Stimulated activated CD4-positive, alpha-beta T cell treated with anti-CD3 and anti-CD28 coated beads, Interleukin-1b, Interleukin-23, amount 100 ng/mL, for 48 hours (primary cell): ENCODE measurements at regions not wholly inside any gene's neighbourhood (a gene's known extent, or its start where the extent isn't known, plus 50 kb on each side); places are given as distances from the start of the nearest gene placed in this dataset.

Experiments
- DNase-seq: peaks from one replicate; pipeline ENCODE4 v3.0.0-alpha.2; 2020

DNA sequence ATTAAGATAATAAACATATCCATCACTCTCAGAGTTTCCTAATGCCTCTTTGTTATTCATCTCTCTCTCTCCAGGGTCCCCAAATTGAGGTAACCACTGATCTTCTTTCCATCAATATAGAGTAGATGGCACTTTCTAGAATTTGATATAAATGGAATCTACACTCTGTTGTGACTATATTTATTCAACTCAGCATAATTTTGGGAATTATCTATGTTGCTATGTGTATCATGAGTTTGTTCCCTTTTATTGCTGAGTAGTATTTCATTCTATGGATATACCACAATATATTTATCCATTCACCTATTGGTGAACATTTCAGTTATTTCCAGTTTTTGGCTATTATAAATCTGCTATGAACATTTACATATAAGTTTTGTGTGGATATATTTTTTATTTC lies 230.7 kb downstream of the HLX start:
- no peak for DNase-seq

DNA sequence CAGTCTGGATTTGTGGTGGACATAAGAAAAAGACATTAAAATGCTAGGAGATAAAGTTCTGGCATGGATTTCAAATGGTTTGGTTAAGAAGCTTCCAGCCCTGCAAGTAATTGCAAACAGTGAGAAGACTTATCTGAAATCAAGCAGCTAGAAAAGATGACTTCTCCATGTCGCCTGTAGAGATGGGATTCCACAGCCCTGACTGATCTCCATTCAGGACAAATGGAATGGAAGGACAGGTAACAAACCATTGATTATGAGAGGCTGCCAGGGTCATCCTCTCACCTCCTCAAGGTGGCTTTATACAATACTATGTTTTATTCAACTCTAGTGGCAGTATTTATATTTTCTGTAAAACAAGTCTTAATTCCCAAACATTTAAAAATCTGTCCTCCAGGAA lies 237.9 kb downstream of the HLX start:
- no peak for DNase-seq

DNA sequence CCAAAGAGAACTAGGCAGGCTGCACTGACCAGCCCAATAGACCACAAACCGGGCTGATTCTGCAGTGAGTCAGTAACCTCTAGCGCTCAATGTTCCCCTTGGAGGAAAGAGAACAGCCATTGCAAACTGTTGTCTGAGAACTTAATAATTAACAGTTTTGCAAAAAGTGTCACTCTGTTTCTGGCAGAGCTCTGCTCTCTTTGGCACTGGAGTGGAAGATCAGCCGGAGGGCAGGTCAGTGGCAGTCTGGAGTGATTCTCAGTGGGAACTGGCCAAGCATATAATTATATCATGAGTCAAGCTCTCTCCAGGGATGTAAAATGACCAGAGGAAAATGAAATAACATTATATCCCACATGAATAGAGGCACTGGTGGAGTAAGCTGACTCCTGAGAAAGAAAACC lies 238.3 kb downstream of the HLX start:
- no peak for DNase-seq

DNA sequence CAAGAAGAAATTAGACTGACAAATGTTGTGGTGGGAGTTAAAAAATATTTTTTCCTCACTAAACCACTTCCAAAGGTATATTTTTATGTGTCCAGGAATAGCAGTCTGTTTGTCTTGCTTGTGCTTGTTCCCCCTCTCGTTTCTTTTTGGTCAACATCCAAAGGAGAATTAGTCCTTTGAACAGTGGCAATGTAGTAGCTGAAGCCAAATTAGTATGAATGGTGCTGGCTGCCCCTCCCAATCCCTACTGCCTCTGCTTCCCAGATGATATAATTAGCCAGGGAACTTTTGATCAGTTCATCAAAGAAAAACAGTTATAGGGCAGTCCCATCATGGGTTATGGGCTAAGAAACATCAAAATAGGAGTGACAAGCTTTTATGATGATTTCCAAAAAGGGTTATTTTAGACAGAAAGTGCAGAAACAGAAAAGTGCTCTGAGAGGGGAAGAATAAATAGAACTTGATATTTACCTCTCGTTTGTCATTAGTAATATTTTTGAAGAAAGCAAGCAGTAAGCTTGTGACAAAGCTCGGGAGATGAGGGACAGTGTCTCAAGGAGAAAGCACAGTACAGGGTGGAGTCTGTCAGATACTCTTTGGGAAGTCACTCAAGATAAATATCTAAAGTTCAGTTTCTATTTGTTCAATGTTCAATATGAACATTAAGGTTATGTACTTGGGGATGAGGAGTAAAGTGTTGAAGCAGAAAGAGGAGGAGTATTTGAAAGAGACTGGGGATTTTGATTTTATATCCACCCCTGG lies 239.1 kb downstream of the HLX start:
- no peak for DNase-seq

DNA sequence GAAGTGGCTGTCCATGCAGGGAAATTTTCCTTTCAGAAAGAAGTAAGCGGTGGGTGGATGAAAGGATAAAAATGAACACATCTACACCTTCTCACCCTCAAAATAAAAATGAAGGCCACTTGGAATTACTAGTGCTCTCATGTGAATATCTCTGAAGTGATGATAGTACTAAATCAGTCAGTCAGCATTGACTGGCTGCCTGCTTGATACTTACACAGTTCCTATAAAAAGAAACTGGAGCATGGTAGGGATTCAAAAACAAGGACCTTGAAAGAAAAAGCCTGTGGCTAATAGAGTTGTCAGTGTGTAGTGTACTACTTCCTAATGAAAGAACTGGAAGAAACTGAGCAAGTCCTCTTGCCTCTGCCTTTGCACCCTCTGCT lies 239.7 kb downstream of the HLX start:
- DNase-seq = no peak

DNA sequence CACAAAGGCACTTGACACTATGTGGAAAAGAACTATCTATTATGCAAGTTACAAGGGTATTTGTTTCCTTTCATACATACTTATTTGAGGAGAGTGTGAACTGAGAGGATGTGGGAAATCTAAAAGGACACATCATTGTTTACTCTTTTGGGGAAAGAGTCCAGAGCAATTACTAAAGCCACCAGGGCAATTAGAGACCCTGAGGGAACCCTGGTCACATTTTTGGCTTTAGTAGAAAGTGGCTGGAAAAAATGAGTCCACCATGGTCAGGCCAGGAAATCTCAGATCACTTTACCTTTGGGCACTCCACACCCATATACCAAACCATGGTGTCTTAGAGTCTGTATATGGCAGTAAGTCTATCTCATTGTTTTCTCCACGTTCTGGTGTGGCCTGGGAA lies 243.3 kb downstream of the HLX start:
- DNase-seq = no peak

DNA sequence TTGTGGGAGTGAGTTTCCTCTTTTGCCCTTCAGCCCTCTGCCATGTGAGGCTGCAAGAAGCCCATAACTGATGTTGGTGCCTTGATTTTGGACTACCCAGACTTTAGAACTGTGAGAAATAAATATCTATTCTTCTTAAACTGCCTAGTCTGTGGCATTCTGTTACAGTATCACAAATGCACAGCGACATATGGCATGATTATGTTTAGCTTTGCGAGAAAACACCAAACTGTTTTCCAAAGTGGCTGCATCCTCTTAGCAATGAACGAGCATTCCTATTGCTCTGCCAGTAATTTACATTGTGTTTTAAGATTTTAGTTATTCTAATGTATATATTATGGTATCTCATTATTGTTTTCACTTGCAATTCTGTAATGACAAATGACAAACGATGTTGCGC lies 246.7 kb downstream of the HLX start:
- DNase-seq = no peak

DNA sequence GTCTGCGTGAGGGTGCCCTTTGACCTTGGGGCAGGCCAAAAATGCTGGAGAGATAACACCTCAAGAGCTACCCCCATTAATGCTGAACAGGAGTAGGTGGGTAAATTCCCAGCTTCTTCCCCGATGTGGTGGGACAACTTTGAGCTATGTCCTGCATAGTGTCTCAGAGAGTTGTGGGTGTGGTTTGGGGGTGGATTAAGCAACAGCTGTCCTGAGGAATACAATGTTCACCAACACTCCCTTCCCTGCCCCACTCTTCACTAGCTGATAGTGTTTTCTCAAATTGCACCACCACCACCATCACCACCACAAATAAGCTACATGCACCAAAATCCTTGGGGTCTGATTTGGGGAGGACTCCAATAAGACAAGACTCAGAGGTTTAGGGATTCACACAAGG lies 258.4 kb downstream of the HLX start:
- DNase-seq = no peak

DNA sequence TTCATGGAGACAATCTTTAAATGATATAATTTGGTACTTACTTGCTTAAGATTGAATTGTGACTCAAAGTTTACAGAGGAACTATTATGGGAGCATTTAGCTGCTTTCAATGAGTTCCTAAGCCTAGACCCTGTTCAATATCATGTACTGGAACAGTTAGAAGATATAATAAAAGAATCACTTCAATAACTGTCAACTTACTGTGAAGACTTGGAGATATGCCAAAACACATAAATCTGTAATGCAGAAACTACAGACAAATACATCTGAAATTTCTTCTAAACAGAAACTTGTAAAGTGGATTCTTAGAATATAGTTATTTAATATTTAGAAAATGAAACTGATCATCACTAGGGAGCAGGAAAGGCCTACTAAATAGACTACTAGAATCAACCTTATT lies 259.3 kb downstream of the HLX start:
- DNase-seq = no peak

DNA sequence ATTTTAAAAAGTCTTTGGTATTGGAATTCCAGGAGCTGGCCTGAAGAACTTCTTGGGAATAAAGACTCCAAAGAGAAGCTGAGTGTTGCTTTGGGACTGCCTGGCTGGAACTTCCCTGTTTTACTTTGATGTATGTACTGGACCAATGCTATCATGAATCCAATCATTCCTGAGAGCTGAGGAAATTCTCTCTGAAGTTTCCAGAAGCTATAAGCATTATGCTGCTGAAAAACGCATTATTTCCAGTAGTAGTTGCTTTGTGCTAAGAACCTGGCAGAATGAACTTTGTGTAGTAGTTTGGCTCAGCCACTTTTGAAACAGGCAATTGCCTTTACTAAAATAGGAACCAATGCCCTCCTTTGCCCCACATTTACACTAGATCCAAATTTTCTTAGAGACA lies 260.7 kb downstream of the HLX start:
- no peak for DNase-seq

DNA sequence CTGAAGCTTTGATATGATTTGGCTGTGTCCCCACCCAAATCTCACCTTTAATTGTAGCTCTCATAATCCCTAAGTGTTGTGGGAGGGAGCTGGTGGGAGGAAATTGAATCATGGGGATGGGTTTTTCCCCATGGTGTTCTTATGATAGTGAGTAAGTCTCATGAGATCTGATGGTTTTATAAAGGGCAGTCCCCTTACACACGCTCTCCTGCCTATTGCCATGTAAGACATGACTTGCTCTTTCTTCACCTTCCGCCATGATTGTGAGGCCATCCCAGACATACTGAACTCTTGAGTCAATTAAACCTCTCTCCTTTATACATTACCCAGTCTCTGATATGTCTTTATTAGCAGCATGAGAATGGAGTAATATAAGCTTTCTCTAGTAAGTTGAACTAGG lies 261.9 kb downstream of the HLX start:
- DNase-seq = no peak

DNA sequence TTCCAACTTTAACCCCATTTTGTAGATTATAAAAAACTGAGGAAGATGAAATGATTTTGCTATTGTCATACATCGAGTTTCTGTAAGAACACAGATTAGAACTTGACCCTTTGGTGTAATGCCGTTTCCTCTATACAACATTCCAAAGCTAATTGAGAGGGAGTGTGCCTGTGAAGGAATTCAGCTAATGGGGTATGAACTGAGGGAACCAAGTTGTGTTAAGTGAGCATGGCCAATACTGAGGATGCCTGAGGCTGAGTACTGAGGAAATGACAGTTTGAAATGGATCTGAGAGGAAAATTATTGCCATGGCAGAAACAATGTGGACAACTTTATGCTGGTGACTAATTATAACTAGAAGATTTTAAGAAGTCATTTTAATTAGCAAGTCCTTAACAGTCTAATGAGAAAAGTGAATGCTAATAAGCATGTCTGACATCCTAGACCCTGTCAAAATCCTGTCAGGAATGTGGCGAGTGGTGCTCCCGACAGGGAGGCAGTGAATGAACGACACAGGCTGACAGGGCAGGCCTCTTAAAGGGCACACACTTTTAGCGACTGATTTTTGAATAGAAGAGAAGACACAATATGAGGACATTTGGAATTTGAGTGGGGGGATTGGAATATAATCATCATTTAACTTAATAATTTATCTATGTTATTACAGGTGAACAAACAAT lies 262.5 kb downstream of the HLX start:
- DNase-seq = no peak

DNA sequence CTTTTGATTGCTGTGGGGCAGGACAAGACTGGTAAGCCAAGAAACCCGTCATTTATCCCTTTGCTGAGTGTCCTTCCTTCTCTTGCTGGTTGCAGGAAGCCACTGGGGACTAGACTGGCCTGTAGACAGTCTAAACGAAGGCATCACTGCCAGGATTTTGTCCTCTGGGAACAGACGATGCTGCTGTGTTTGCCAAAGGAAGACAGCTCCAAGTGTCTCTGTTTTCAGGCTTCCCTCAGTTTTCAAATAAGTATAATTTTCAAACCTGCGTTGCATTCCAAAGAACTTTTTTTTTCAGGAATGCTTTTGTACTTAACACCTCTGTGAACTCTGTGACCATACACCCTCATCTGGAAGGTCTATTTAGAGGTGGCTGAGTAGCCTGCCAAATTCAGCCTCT lies 269.4 kb downstream of the HLX start:
- no peak for DNase-seq

DNA sequence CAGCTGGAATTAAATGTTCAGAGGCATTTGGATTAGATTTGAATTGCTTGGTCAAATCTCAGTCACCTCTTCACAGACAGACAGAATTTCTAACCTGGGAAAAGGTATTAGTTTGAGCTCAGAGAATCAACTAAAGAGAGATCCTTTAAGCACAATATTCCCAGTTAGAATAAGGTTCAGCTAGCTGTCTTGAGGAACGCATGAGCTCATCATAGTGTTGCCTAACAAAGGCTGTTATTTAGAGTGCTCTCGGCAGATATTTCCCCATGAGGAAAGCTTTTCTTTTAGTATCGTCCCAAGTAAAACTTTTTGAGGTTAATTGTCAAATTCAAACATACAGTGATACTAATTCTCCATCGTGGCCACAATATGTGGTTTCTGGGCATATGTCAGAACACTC lies 269.9 kb downstream of the HLX start:
- no peak for DNase-seq

DNA sequence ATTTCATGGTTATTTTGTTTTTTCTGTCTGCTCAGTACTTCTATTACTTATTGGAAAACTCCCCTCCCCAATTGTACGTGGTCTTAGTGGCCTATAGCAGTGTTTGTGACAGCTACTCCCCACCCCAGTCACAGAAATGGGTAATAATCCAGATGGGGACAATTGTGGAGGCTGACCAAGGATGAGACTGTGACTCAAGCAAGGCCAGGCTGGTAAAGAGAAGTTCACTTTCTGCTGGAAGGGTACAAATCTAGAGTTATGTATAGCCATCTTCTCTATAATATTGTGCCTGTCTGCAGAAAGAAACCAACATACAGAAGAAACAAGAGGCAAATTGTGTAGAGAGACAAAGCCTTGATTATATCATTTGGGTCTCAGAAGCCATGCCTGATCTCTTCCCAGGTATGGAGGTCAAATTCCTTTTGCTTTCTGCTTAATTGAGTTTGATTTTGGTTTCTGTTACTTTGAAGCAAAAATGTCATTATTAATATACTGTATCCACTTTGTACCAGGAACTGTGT lies 270.4 kb downstream of the HLX start:
- no peak for DNase-seq

DNA sequence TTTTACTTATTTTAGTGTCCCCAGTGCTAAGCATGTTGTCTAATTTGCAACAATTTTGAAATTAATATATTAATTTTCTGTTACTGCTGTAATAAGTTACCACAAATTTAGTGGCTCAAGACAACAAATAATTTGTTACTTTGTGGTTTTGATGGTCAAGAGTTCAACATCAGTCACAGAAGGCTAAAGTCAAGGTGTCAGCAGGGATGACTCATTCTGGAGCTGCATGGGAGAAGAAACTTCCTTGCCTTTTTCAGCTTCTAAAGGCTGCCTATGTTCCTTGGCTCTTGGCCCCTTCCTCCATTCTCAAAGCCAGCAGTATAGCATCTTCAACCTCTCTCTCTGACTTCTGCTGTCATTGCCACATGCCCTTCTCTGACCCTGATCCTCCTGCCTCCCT lies 271.8 kb downstream of the HLX start:
- no peak for DNase-seq

DNA sequence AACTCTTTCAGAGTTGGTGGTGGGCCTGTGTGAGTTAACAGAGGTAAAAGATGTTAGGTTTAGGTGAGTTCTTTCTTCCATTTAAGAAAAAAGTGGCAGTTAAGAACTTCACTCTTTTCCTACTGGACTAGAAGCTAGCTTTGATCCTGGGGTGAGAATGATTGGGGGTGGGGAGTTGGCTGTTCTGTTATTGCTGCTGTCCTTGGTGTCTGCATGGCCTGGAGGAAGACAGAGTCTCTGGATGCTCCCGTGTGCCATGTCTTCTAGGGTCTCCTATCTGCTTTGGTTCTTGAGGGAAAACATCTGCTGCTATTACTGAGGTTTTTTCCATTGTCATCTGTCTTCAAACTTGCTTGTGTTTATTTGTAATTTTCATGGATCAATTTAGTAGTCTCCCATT lies 275.7 kb downstream of the HLX start:
- no peak for DNase-seq

DNA sequence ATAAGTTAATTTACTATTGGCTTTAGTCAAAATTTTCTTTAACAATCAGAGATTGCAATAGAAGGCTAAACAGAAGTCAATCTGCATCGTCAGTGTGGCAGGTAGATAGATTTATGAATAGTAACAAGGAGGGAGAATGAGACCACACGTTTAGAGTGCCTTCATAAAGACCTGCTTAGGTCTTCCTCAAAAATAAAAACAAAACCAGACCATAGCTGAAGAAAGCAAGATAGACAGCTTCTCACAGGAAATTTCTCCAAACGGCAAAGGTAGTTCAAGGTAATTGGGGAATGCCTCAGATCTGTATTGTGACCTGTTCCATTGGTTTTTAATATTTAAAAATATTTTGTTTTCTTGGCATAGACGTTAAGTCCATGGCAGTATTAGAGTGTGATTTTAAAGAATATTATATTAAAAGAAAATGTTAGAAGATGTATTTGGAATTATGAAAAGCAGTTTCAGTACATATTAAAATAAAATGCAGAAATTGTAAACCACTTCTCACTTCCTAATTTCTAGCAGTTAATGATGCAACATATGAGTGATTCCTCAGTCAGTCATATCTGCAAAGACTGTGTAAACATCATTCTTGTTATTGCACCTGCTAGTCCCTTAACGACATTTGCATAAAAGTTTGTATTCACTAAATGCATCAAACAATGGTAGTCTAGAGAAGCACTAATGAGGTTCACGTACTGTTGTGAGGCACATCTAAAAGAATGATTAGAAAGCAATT lies 278.0 kb downstream of the HLX start:
- no peak for DNase-seq

DNA sequence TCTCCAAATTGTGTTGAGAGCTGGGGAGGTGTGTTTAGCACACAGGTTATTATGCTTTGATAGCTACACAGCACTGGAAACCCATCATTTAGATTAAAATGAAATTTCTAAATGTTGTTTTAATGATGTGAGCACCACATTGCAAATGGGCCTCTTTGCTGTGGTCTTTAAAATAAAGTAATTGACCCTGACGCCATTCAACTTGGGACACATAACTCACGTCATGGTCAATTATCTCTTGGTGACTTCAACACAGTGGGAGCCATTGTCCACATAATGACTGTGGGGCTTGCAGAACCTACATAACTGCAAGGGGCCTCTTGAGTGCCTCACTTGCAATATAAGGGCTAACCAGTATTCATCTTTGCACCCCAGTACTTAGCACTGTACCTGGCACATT lies 280.4 kb downstream of the HLX start:
- DNase-seq = no peak

DNA sequence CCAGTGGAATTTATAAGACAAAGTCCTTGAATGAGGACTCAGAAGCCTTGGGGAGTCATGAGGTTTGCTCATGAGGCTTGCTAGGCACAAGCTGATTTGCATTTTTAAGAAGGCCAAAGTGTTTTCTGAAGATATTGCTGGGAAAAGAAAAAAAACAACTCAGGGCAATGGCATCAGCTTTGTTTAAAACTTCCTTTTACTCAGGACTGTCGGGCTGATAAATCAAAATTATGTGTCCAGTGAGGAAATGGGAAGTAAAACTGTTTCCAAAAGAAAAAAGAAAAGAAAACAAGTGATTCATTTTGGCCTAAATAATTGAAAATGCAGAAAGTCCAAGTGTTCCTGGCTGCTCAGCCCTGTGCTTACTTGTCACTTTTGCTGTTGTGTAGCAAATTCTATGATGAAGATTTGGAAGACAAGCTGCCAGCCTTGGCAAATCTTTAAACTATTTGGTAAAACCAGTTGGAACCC lies 282.4 kb downstream of the HLX start:
- no peak for DNase-seq

DNA sequence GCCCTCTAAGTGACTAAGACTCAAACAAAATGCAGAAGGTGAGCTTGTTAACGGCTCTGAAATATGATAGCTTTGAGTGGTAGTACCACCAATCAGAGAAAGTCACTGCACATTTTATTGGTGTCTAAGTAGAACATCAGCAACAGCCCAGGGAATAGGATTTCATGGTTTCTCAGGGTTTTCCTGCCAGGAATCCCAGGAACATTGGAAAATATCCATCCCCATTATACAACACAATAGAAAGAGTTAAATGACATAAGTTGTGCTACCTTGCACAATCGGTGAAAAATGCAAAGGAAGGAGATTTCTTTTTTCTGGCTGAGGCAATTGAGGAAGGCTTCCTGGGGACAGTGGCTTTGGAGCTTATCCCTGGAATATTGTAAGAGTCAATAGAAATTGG lies 283.1 kb downstream of the HLX start:
- no peak for DNase-seq

DNA sequence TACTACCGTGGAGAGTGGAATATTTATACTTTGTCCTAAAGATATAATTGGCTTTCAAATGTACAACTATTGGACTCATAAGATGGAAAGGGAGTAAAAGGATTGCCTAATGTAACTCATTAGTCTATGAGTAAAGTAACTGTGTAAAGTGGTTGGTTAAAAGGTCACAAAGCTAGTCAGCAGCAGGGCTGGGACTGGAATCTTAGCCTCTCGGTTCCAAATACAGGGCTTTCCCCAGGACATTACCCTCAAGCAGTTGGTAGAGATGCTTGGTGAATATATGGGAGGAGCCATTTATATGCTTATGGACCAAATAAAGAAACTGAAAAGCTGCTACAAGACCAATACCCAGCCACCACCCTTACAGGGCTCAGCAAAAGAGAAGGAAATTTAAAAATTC lies 283.7 kb downstream of the HLX start:
- no peak for DNase-seq

DNA sequence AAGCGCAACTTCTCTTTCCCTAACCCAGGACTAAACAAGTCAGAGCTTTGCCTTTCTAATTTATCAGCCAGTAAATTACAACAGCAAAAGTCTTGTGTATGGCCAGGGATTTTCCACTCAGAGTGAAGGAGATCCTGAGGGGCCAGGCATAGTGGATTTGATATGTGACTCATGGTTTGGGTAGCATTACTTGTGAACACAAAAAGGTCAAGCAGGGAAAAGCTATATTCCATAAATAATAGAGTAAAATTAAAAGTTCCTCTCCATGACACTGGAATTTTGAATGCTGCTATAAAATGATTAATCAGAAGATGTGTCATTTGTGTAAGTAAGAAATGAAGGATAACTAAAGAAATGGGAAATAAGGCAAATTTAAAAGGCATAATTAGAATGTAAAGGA lies 284.8 kb downstream of the HLX start:
- no peak for DNase-seq
